ENCODE measurements at regions not wholly inside any gene's neighbourhood (a gene's known extent, or its start where the extent isn't known, plus 50 kb on each side); places are given as distances from the start of the nearest gene placed in this dataset.

GRCh38 chr13:99911965-99912566, 59.5 kb downstream of the ZIC5 start:
- no peak for DNase-seq (ENCODE audit: low read depth)

- no peak for DNase-seq (ENCODE audit: low read depth)
These were observed 60.2 kb downstream of the ZIC5 start for GRCh38 chr13:99911069-99911964.

GRCh38 chr13:99909836-99910619, 61.5 kb downstream of the ZIC5 start:
- no peak for DNase-seq (ENCODE audit: low read depth)

- no peak for DNase-seq (ENCODE audit: low read depth)
These were observed 62.3 kb downstream of the ZIC5 start for GRCh38 chr13:99909097-99909835.

- DNase-seq (ENCODE audit: low read depth), result no peak
These were observed 63.3 kb downstream of the ZIC5 start for GRCh38 chr13:99908140-99908803.

GRCh38 chr13:99907627-99908026, 63.9 kb downstream of the ZIC5 start:
- no peak for DNase-seq (ENCODE audit: low read depth)

GRCh38 chr13:99907038-99907437, 64.5 kb downstream of the ZIC5 start:
- DNase-seq (ENCODE audit: low read depth), result no peak

- no peak for DNase-seq (ENCODE audit: low read depth)
These were observed 65.8 kb downstream of the ZIC5 start for GRCh38 chr13:99905814-99906213.

- no peak for DNase-seq (ENCODE audit: low read depth)
These were observed 66.3 kb downstream of the ZIC5 start for GRCh38 chr13:99905224-99905623.

- DNase-seq (ENCODE audit: low read depth), result no peak
These were observed 68.4 kb downstream of the ZIC5 start for GRCh38 chr13:99903140-99903539.

- DNase-seq (ENCODE audit: low read depth), result no peak
These were observed 68.9 kb downstream of the ZIC5 start for GRCh38 chr13:99902657-99903056.

GRCh38 chr13:99900960-99901359, 70.6 kb downstream of the ZIC5 start:
- no peak for DNase-seq (ENCODE audit: low read depth)

GRCh38 chr13:99898421-99898820, 73.1 kb downstream of the ZIC5 start:
- no peak for DNase-seq (ENCODE audit: low read depth)

- DNase-seq (ENCODE audit: low read depth), result no peak
These were observed 74.5 kb downstream of the ZIC5 start for GRCh38 chr13:99897076-99897440.

GRCh38 chr13:99896369-99897075, 75.0 kb downstream of the ZIC5 start:
- DNase-seq (ENCODE audit: low read depth), result no peak

- no peak for DNase-seq (ENCODE audit: low read depth)
These were observed 75.9 kb downstream of the ZIC5 start for GRCh38 chr13:99895444-99896368.

- no peak for DNase-seq (ENCODE audit: low read depth)
These were observed 76.6 kb downstream of the ZIC5 start for GRCh38 chr13:99894840-99895443.

- no peak for DNase-seq (ENCODE audit: low read depth)
These were observed 77.3 kb downstream of the ZIC5 start for GRCh38 chr13:99894105-99894839.

GRCh38 chr13:99893567-99893966, 78.0 kb downstream of the ZIC5 start:
- DNase-seq (ENCODE audit: low read depth), result no peak

Measured in stimulated activated CD8-positive, alpha-beta memory T cell treated with anti-CD3 and anti-CD28 coated beads, Interleukin-12 subunit alpha, Interleukin-12 subunit beta, amount 100 ng/mL, for 1 hour (primary cell).